H1 (cell line): ENCODE measurements at regions not wholly inside any gene's neighbourhood (a gene's known extent, or its start where the extent isn't known, plus 50 kb on each side); places are given as distances from the start of the nearest gene placed in this dataset.

Experiments used
- CTCF ChIA-PET: fragments of 300-600 bp; sonication (Branson Sonifier 250); formaldehyde crosslinking; loops from one replicate; lab custom pipeline; 2021; ENCODE audit not compliant: partially characterized antibody; lab: Charles Lee
- POLR2A ChIA-PET: fragments of 300-600 bp; sonication (Branson Sonifier 250); formaldehyde crosslinking; loops from one replicate; lab custom pipeline; 2021; ENCODE audit warnings: inconsistent platforms; ENCODE audit not compliant: partially characterized antibody; lab: Charles Lee
- DNase-seq, 2 experiments: peaks; one replicate each; pipeline versions ENCODE4 v3.0.0 to v3.0.0-alpha.2; 2010 to 2022; ENCODE audit warnings: low spot score in 2 of 2, low read depth in 1 of 2, mixed read lengths in 1 of 2
- FAIRE-seq: peaks from 2 replicates; lab custom pipeline; 2011; peaks lifted over from hg19 to GRCh38; lab: Jason Lieb, UNC
- H2AFZ ChIP-seq: 2 replicates; pipeline ENCODE4 v1.8.1; 2012; ENCODE audit warnings: low read length, inconsistent platforms
- H2AK5ac ChIP-seq: 2 replicates; pipeline ENCODE4 v1.6.1; 2013; ENCODE audit warnings: low read depth, low read length
- H2BK120ac ChIP-seq: replicated peaks from 2 replicates; pipeline ENCODE3; 2013; ENCODE audit warnings: low read depth, low read length, inconsistent platforms
- H2BK12ac ChIP-seq: 2 replicates; pipeline ENCODE4 v1.6.1; 2013; ENCODE audit warnings: low read depth, low read length
- H2BK15ac ChIP-seq: 2 replicates; pipeline ENCODE4 v1.6.1; 2013; ENCODE audit warnings: low read length
- H2BK20ac ChIP-seq: 2 replicates; pipeline ENCODE4 v1.6.1; 2013; ENCODE audit warnings: low read length
- H2BK5ac ChIP-seq: 2 replicates; pipeline ENCODE4 v1.6.1; 2013; ENCODE audit warnings: low read depth, low read length
- H3K14ac ChIP-seq: 2 replicates; pipeline ENCODE4 v1.6.1; 2013; ENCODE audit warnings: inconsistent platforms; ENCODE audit not compliant: insufficient read length
- H3K18ac ChIP-seq: 2 replicates; pipeline ENCODE4 v1.6.1; 2013; ENCODE audit warnings: low read length; ENCODE audit errors: extremely low read depth
- H3K23ac ChIP-seq: 2 replicates; pipeline ENCODE4 v1.6.1; 2013; ENCODE audit warnings: inconsistent platforms; ENCODE audit not compliant: insufficient read length
- H3K23me2 ChIP-seq: 2 replicates; pipeline ENCODE4 v1.6.1; 2013; ENCODE audit warnings: low read depth, low read length
- H3K27ac ChIP-seq: 2 replicates; pipeline ENCODE4 v1.6.1; 2011; ENCODE audit warnings: low read depth, low read length, inconsistent platforms
- H3K27me3 ChIP-seq, 4 experiments: replicated peaks in 1 of 4; 1 replicate in 1 of 4; 2 replicates in 3 of 4; pipeline versions ENCODE4 v1.6.1 to v1.8.1; 2011 to 2013; ENCODE audit warnings: low read length in 3 of 4, mild to moderate bottlenecking in 3 of 4, inconsistent platforms in 2 of 4, mixed read lengths in 2 of 4, moderate library complexity in 1 of 4; ENCODE audit not compliant: control insufficient read depth in 3 of 4, insufficient read depth in 3 of 4; ENCODE audit errors: extremely low read depth in 1 of 4
- H3K36me3 ChIP-seq, 4 experiments: 2 replicates each; pipeline versions ENCODE4 v1.6.1 to v1.8.1; 2011 to 2013; ENCODE audit warnings: mild to moderate bottlenecking in 4 of 4, low read length in 3 of 4, moderate library complexity in 2 of 4, control low read depth in 1 of 4, inconsistent platforms in 1 of 4; ENCODE audit not compliant: insufficient read depth in 4 of 4, control insufficient read depth in 2 of 4
- H3K4ac ChIP-seq: replicated peaks from 2 replicates; pipeline ENCODE3; 2013; ENCODE audit warnings: low read length, low read depth, mixed read lengths, inconsistent platforms; ENCODE audit not compliant: insufficient read length
- H3K4me1 ChIP-seq, 4 experiments: replicated peaks in 1 of 4; 1 replicate in 1 of 4; 2 replicates in 3 of 4; pipeline versions ENCODE4 v1.6.1 to v1.8.1; 2011 to 2013; ENCODE audit warnings: low read length in 3 of 4, inconsistent platforms in 2 of 4, mixed read lengths in 1 of 4; ENCODE audit not compliant: insufficient read depth in 4 of 4, control insufficient read depth in 3 of 4
- H3K4me2 ChIP-seq, 2 experiments: 2 replicates each; pipeline versions ENCODE4 v1.6.1 to v1.8.1; 2011 to 2013; ENCODE audit warnings: low read depth in 2 of 2, low read length in 2 of 2, control low read depth in 1 of 2, inconsistent platforms in 1 of 2, mild to moderate bottlenecking in 1 of 2; ENCODE audit not compliant: insufficient read depth in 1 of 2
- H3K4me3 ChIP-seq, 4 experiments: fragments of 200-600, 300-600 bp in 1 of 4; sonication (generic), shearing (Covaris generic), sonication (Bioruptor Twin) in 1 of 4; 2 replicates each; pipeline versions ENCODE4 v1.5.1 to v1.8.1; 2011 to 2016; ENCODE audit warnings: low read length in 4 of 4, low read depth in 3 of 4, control low read depth in 2 of 4, inconsistent platforms in 2 of 4, mild to moderate bottlenecking in 2 of 4, mixed read lengths in 1 of 4, moderate library complexity in 1 of 4; ENCODE audit not compliant: insufficient read depth in 2 of 4; ENCODE audit errors: extremely low read depth in 1 of 4
- H3K56ac ChIP-seq: replicated peaks from 2 replicates; pipeline ENCODE3; 2013; ENCODE audit warnings: low read depth, mild to moderate bottlenecking, mixed read lengths, low read length, inconsistent platforms; ENCODE audit not compliant: insufficient read length
- H3K79me1 ChIP-seq: 2 replicates; pipeline ENCODE4 v1.6.1; 2013; ENCODE audit warnings: low read depth, low read length, control low read depth
- H3K79me2 ChIP-seq, 2 experiments: 2 replicates each; pipeline versions ENCODE4 v1.6.1 to v1.8.1; 2012 to 2013; ENCODE audit warnings: low read length in 2 of 2, mild to moderate bottlenecking in 2 of 2, inconsistent platforms in 1 of 2; ENCODE audit not compliant: insufficient read depth in 2 of 2, control insufficient read depth in 1 of 2
- H3K9ac ChIP-seq, 4 experiments: replicated peaks in 1 of 4; 1 replicate in 1 of 4; 2 replicates in 3 of 4; pipeline versions ENCODE4 v1.6.1 to v1.8.1; 2011 to 2013; ENCODE audit warnings: low read depth in 3 of 4, low read length in 3 of 4, control low read depth in 2 of 4, mild to moderate bottlenecking in 2 of 4, moderate library complexity in 2 of 4, inconsistent platforms in 1 of 4; ENCODE audit errors: extremely low read depth in 1 of 4
- H3K9me3 ChIP-seq, 2 experiments: 2 replicates each; pipeline versions ENCODE4 v1.6.1 to v1.8.1; 2012 to 2013; ENCODE audit warnings: mild to moderate bottlenecking in 2 of 2, moderate library complexity in 2 of 2, control low read depth in 1 of 2, inconsistent platforms in 1 of 2, low read depth in 1 of 2, low read length in 1 of 2, mixed read lengths in 1 of 2; ENCODE audit not compliant: insufficient read depth in 2 of 2
- H4K20me1 ChIP-seq, 2 experiments: replicated peaks in 1 of 2; 2 replicates each; pipeline versions ENCODE3 to v1.8.1; 2011 to 2013; ENCODE audit warnings: inconsistent platforms in 2 of 2, low read length in 2 of 2, mild to moderate bottlenecking in 1 of 2; ENCODE audit not compliant: insufficient read depth in 2 of 2, control insufficient read depth in 1 of 2
- H4K5ac ChIP-seq: 2 replicates; pipeline ENCODE4 v1.6.1; 2013; ENCODE audit warnings: low read length, low read depth, mixed read lengths, inconsistent platforms; ENCODE audit not compliant: insufficient read length
- H4K8ac ChIP-seq: 2 replicates; pipeline ENCODE4 v1.8.0; 2013; ENCODE audit warnings: mild to moderate bottlenecking, moderate library complexity, low read length, inconsistent platforms; ENCODE audit not compliant: insufficient read depth; ENCODE audit errors: extremely low read depth
- H4K91ac ChIP-seq: replicated peaks from 2 replicates; pipeline ENCODE3; 2013; ENCODE audit warnings: low read length, mixed read lengths, inconsistent platforms; ENCODE audit not compliant: insufficient read length
- ATF3 ChIP-seq: IDR thresholded peaks from 2 replicates; pipeline ENCODE4 v1.6.1; 2011; ENCODE audit warnings: low read depth, mild to moderate bottlenecking, low read length; ENCODE audit not compliant: insufficient read depth
- CBX5 ChIP-seq: fragments of 300-800, 300-1000 bp; sonication (generic); IDR thresholded peaks from 2 replicates; pipeline ENCODE4 v1.7.1; 2016; ENCODE audit warnings: antibody characterized with exemption, low read length, low read depth
- FOSL1 ChIP-seq: IDR thresholded peaks from 2 replicates; pipeline ENCODE4 v1.6.1; 2011; ENCODE audit warnings: mild to moderate bottlenecking, low read depth, low read length, moderate library complexity; ENCODE audit not compliant: insufficient read depth
- KDM5A ChIP-seq: fragments of 200-600 bp; IDR thresholded peaks from 2 replicates; pipeline ENCODE4 v1.7.1; 2012; ENCODE audit warnings: mild to moderate bottlenecking, low read length, inconsistent platforms, mixed read lengths
- RXRA ChIP-seq: IDR thresholded peaks from 2 replicates; pipeline ENCODE4 v1.6.1; 2011; ENCODE audit warnings: low read depth, mild to moderate bottlenecking, low read length, moderate library complexity; ENCODE audit not compliant: insufficient read depth
- WGBS, 2 experiments: shearing (Covaris generic) in 1 of 2; methylation state at CpG; one replicate each; pipeline versions ENCODE4 v1.1.6 to v1.1.7; 2013 to 2015; ENCODE audit warnings: low lambda C conversion rate in 2 of 2, mixed read lengths in 2 of 2, inconsistent platforms in 1 of 2, low coverage in 1 of 2, missing lambda C conversion rate in 1 of 2; ENCODE audit not compliant: insufficient replicate concordance in 2 of 2, insufficient coverage in 1 of 2, insufficient read length in 1 of 2; ENCODE audit errors: extremely low coverage in 1 of 2, missing lambda C conversion rate in 1 of 2; 5-methylcytosine and 5-hydroxymethylcytosine counted together
- TF ChIP-seq, protein P1 (sequence below), 3 experiments: IDR thresholded peaks; 1 replicate in 2 of 3; 2 replicates in 1 of 3; pipeline versions ENCODE4 v1.5.1 to v1.6.1; 2011; ENCODE audit warnings: low read length in 3 of 3, mild to moderate bottlenecking in 3 of 3, inconsistent platforms in 2 of 3, low read depth in 1 of 3, moderate library complexity in 1 of 3; ENCODE audit not compliant: insufficient read depth in 1 of 3; ENCODE audit errors: control extremely low read depth in 1 of 3

DNA sequence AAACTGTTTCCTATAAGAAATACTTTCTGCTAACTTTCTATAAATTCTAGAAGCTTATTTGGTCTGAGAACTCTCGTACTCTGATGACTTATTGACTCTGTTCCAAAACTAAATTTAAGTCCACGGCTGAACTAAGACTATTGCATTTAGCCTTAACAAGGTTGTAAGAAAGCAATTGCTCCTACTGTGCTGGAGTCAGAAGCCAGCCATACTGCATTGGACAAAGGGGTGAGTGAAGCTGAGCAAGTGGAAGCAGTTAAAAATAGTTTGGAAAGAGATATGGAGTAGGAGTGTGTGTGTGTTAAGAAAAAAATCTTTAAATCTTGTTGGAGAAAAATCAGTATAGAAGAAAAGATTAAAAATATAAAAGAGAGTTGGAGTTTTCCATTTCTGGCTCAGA, 1360.1 kb upstream of the CELF2 start:
- ChIA-PET CTCF (no interaction called here), POLR2A (no interaction called here)
- H2BK120ac ChIP-seq: no peak overlapping the region
- H2AK5ac ChIP-seq: no peak overlapping the region
- H4K5ac ChIP-seq: no peak overlapping the region
- no peaks in the 10 kb centered on the region for H3K9me3 ChIP-seq
- H3K56ac ChIP-seq: no peak overlapping the region
- no peak overlapping the region for H4K8ac ChIP-seq
- no peak overlapping the region for H3K4ac ChIP-seq
- H2AFZ ChIP-seq: no peak overlapping the region
- H3K23ac ChIP-seq: no peak overlapping the region
- no peak overlapping the region for H3K9ac ChIP-seq
- no peaks in the 10 kb centered on the region for H3K36me3 ChIP-seq
- no peak overlapping the region for H2BK20ac ChIP-seq
- no peaks in the 10 kb centered on the region for H3K27me3 ChIP-seq
- no peaks in the 10 kb centered on the region for H4K20me1 ChIP-seq
- H3K14ac ChIP-seq: no peak overlapping the region
- TF ChIP-seq KDM5A: no peak
- no peak for TF ChIP-seq CBX5
- TF ChIP-seq RXRA: no peak
- TF ChIP-seq FOSL1: no peak
- no peak for TF ChIP-seq ATF3
- TF ChIP-seq, protein P1, sequence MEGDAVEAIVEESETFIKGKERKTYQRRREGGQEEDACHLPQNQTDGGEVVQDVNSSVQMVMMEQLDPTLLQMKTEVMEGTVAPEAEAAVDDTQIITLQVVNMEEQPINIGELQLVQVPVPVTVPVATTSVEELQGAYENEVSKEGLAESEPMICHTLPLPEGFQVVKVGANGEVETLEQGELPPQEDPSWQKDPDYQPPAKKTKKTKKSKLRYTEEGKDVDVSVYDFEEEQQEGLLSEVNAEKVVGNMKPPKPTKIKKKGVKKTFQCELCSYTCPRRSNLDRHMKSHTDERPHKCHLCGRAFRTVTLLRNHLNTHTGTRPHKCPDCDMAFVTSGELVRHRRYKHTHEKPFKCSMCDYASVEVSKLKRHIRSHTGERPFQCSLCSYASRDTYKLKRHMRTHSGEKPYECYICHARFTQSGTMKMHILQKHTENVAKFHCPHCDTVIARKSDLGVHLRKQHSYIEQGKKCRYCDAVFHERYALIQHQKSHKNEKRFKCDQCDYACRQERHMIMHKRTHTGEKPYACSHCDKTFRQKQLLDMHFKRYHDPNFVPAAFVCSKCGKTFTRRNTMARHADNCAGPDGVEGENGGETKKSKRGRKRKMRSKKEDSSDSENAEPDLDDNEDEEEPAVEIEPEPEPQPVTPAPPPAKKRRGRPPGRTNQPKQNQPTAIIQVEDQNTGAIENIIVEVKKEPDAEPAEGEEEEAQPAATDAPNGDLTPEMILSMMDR (IDR thresholded peaks at IDR 0.05; ENCODE audit: control extremely low read depth in 1 of 3, insufficient read depth in 1 of 3, low read depth in 1 of 3, low read length in 3 of 3): no peak
- no peaks in the 10 kb centered on the region for H3K4me1 ChIP-seq
- no peaks in the 10 kb centered on the region for H3K79me1 ChIP-seq
- H2BK15ac ChIP-seq: no peak overlapping the region
- H2BK12ac ChIP-seq: no peak overlapping the region
- no peak overlapping the region for H2BK5ac ChIP-seq
- no peak overlapping the region for H3K18ac ChIP-seq
- FAIRE-seq (no peak), DNase-seq (no peak)
- no peaks in the 10 kb centered on the region for H3K79me2 ChIP-seq
- H3K4me2 ChIP-seq: no peak overlapping the region
- no peaks in the 10 kb centered on the region for H3K23me2 ChIP-seq
- no peak overlapping the region for H3K4me3 ChIP-seq
- H4K91ac ChIP-seq: no peak overlapping the region
- WGBS, 2 experiments: 95% methylated on average over 2 of the region's 2 CpGs; no CpG with 5 or more reads in 1 of the 2 experiments
- H3K27ac ChIP-seq: no peak overlapping the region
